ENCODE measurements at regions not wholly inside any gene's neighbourhood (a gene's known extent, or its start where the extent isn't known, plus 50 kb on each side); places are given as distances from the start of the nearest gene placed in this dataset.

- TF ChIP-seq, protein P1, sequence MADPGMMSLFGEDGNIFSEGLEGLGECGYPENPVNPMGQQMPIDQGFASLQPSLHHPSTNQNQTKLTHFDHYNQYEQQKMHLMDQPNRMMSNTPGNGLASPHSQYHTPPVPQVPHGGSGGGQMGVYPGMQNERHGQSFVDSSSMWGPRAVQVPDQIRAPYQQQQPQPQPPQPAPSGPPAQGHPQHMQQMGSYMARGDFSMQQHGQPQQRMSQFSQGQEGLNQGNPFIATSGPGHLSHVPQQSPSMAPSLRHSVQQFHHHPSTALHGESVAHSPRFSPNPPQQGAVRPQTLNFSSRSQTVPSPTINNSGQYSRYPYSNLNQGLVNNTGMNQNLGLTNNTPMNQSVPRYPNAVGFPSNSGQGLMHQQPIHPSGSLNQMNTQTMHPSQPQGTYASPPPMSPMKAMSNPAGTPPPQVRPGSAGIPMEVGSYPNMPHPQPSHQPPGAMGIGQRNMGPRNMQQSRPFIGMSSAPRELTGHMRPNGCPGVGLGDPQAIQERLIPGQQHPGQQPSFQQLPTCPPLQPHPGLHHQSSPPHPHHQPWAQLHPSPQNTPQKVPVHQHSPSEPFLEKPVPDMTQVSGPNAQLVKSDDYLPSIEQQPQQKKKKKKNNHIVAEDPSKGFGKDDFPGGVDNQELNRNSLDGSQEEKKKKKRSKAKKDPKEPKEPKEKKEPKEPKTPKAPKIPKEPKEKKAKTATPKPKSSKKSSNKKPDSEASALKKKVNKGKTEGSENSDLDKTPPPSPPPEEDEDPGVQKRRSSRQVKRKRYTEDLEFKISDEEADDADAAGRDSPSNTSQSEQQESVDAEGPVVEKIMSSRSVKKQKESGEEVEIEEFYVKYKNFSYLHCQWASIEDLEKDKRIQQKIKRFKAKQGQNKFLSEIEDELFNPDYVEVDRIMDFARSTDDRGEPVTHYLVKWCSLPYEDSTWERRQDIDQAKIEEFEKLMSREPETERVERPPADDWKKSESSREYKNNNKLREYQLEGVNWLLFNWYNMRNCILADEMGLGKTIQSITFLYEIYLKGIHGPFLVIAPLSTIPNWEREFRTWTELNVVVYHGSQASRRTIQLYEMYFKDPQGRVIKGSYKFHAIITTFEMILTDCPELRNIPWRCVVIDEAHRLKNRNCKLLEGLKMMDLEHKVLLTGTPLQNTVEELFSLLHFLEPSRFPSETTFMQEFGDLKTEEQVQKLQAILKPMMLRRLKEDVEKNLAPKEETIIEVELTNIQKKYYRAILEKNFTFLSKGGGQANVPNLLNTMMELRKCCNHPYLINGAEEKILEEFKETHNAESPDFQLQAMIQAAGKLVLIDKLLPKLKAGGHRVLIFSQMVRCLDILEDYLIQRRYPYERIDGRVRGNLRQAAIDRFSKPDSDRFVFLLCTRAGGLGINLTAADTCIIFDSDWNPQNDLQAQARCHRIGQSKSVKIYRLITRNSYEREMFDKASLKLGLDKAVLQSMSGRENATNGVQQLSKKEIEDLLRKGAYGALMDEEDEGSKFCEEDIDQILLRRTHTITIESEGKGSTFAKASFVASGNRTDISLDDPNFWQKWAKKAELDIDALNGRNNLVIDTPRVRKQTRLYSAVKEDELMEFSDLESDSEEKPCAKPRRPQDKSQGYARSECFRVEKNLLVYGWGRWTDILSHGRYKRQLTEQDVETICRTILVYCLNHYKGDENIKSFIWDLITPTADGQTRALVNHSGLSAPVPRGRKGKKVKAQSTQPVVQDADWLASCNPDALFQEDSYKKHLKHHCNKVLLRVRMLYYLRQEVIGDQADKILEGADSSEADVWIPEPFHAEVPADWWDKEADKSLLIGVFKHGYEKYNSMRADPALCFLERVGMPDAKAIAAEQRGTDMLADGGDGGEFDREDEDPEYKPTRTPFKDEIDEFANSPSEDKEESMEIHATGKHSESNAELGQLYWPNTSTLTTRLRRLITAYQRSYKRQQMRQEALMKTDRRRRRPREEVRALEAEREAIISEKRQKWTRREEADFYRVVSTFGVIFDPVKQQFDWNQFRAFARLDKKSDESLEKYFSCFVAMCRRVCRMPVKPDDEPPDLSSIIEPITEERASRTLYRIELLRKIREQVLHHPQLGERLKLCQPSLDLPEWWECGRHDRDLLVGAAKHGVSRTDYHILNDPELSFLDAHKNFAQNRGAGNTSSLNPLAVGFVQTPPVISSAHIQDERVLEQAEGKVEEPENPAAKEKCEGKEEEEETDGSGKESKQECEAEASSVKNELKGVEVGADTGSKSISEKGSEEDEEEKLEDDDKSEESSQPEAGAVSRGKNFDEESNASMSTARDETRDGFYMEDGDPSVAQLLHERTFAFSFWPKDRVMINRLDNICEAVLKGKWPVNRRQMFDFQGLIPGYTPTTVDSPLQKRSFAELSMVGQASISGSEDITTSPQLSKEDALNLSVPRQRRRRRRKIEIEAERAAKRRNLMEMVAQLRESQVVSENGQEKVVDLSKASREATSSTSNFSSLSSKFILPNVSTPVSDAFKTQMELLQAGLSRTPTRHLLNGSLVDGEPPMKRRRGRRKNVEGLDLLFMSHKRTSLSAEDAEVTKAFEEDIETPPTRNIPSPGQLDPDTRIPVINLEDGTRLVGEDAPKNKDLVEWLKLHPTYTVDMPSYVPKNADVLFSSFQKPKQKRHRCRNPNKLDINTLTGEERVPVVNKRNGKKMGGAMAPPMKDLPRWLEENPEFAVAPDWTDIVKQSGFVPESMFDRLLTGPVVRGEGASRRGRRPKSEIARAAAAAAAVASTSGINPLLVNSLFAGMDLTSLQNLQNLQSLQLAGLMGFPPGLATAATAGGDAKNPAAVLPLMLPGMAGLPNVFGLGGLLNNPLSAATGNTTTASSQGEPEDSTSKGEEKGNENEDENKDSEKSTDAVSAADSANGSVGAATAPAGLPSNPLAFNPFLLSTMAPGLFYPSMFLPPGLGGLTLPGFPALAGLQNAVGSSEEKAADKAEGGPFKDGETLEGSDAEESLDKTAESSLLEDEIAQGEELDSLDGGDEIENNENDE (IDR thresholded peaks at IDR 0.05; ENCODE audit: insufficient replicate concordance, low read length) = no peak
- no peak for TF ChIP-seq CTCF (IDR thresholded peaks at IDR 0.05; ENCODE audit: control extremely low read depth in 1 of 3, insufficient read depth in 1 of 3, low read depth in 1 of 3, low read length in 3 of 3)
- TF ChIP-seq JUND (IDR thresholded peaks at IDR 0.05; ENCODE audit: low read length) = no peak
- no peak for TF ChIP-seq SAP30 (IDR thresholded peaks at IDR 0.05; ENCODE audit: insufficient read depth, insufficient replicate concordance, low read length)
- no peak for TF ChIP-seq ATF3 (IDR thresholded peaks at IDR 0.05; ENCODE audit: insufficient read depth, low read depth, low read length)
- TF ChIP-seq RBBP5 (IDR thresholded peaks at IDR 0.05; ENCODE audit: borderline replicate concordance, low read depth, low read length) = no peak
- no peak for TF ChIP-seq RXRA (IDR thresholded peaks at IDR 0.05; ENCODE audit: insufficient read depth, low read depth, low read length)
- TF ChIP-seq FOSL1 (IDR thresholded peaks at IDR 0.05; ENCODE audit: insufficient read depth, low read depth, low read length) = no peak
Measured at GRCh38 chr15:94066811-94067210, 164.6 kb upstream of the MCTP2 start (continued).

All from H1 (cell line).